Keratinocyte (primary cell): ENCODE measurements at regions not wholly inside any gene's neighbourhood (a gene's known extent, or its start where the extent isn't known, plus 50 kb on each side); places are given as distances from the start of the nearest gene placed in this dataset.
"Not testable (repeated sequence)": the region's sequence is repeated elsewhere in the genome, so short reads cannot be mapped to it uniquely, and the experiment has no call there.

Source experiments
- DNase-seq: peaks from one replicate; pipeline ENCODE4 v3.0.0-alpha.2; 2011; ENCODE audit warnings: low read depth, missing footprints, low spot score
- FAIRE-seq: peaks from 2 replicates; lab custom pipeline; 2011; peaks lifted over from hg19 to GRCh38; lab: Jason Lieb, UNC
- H2AFZ ChIP-seq: 2 replicates; pipeline ENCODE4 v1.6.0; 2012; ENCODE audit warnings: low read length, control low read depth, inconsistent platforms; ENCODE audit not compliant: control insufficient read depth
- H3K27ac ChIP-seq: 2 replicates; pipeline ENCODE4 v1.5.1; 2011; ENCODE audit warnings: low read length; ENCODE audit not compliant: control insufficient read depth, insufficient read depth
- H3K27me3 ChIP-seq: 3 replicates; pipeline ENCODE4 v1.6.0; 2011; ENCODE audit warnings: low read length; ENCODE audit not compliant: control insufficient read depth, insufficient read depth; ENCODE audit errors: extremely low read depth
- H3K36me3 ChIP-seq, 2 experiments: 2 replicates in 1 of 2; 3 replicates in 1 of 2; pipeline ENCODE4 v1.5.1; 2011; ENCODE audit warnings: low read length in 2 of 2, mild to moderate bottlenecking in 1 of 2; ENCODE audit not compliant: control insufficient read depth in 2 of 2, insufficient read depth in 2 of 2; ENCODE audit errors: extremely low read depth in 1 of 2
- H3K4me1 ChIP-seq: 3 replicates; pipeline ENCODE4 v1.5.1; 2011; ENCODE audit warnings: low read length; ENCODE audit not compliant: control insufficient read depth, insufficient read depth; ENCODE audit errors: extremely low read depth
- H3K4me2 ChIP-seq: 3 replicates; pipeline ENCODE4 v1.6.0; 2011; ENCODE audit warnings: low read depth, low read length; ENCODE audit not compliant: control insufficient read depth, insufficient read depth; ENCODE audit errors: extremely low read depth
- H3K4me3 ChIP-seq, 3 experiments: fragments of 200-600 bp in 1 of 3; sonication (generic) in 1 of 3; 2 replicates in 2 of 3; 3 replicates in 1 of 3; pipeline ENCODE4 v1.5.1; 2011 to 2016; ENCODE audit warnings: low read length in 3 of 3, mild to moderate bottlenecking in 3 of 3, control low read depth in 2 of 3, inconsistent platforms in 1 of 3, low read depth in 1 of 3, mixed read lengths in 1 of 3, mixed run types in 1 of 3, moderate library complexity in 1 of 3; ENCODE audit not compliant: control insufficient read depth in 2 of 3, insufficient read depth in 2 of 3; ENCODE audit errors: extremely low read depth in 1 of 3
- H3K79me2 ChIP-seq: 2 replicates; pipeline ENCODE4 v1.6.0; 2012; ENCODE audit warnings: low read length; ENCODE audit not compliant: control insufficient read depth, insufficient read depth
- H3K9ac ChIP-seq: 3 replicates; pipeline ENCODE4 v1.6.0; 2011; ENCODE audit warnings: low read length; ENCODE audit not compliant: control insufficient read depth, insufficient read depth; ENCODE audit errors: extremely low read depth
- H3K9me1 ChIP-seq: 3 replicates; pipeline ENCODE4 v1.6.0; 2011; ENCODE audit warnings: low read length; ENCODE audit not compliant: control insufficient read depth, insufficient read depth; ENCODE audit errors: extremely low read depth
- H3K9me3 ChIP-seq: 2 replicates; pipeline ENCODE4 v1.5.1; 2012; ENCODE audit warnings: low read depth, low read length; ENCODE audit not compliant: control insufficient read depth
- H4K20me1 ChIP-seq: 3 replicates; pipeline ENCODE4 v1.6.0; 2011; ENCODE audit warnings: low read length; ENCODE audit not compliant: control insufficient read depth, insufficient read depth; ENCODE audit errors: extremely low read depth
- EZH2 ChIP-seq: IDR thresholded peaks from one replicate; pipeline ENCODE4 v1.6.1; 2012; ENCODE audit warnings: inconsistent platforms, mild to moderate bottlenecking, low read length, moderate library complexity
- dilution Hi-C: fragments of 300-500 bp; cut with MboI; formaldehyde crosslinking; loops from one replicate; pipeline ENCODE4 v1.7.0; 2020; ENCODE audit warnings: low sequenced_read_pairs; ENCODE audit not compliant: extremely low pct_ligation_motif_present
- TF ChIP-seq, protein P1 (sequence below), 3 experiments: IDR thresholded peaks in 1 of 3; conservative IDR thresholded peaks in 1 of 3; optimal IDR thresholded peaks in 1 of 3; 2 replicates in 2 of 3; 3 replicates in 1 of 3; pipeline versions ENCODE3 to v1.5.1; 2011; ENCODE audit warnings: low read length in 3 of 3, mild to moderate bottlenecking in 3 of 3, moderate library complexity in 2 of 3, control low read depth in 1 of 3, inconsistent platforms in 1 of 3; ENCODE audit not compliant: insufficient read depth in 2 of 3; ENCODE audit errors: extremely low read depth in 1 of 3

- FAIRE-seq = no peak
- H3K27ac ChIP-seq = no peak overlapping the region
- no peak overlapping the region for H3K4me2 ChIP-seq
- no peaks in the 10 kb centered on the region for H3K79me2 ChIP-seq
- H3K4me3 ChIP-seq = no peak overlapping the region
- no peaks in the 10 kb centered on the region for H3K36me3 ChIP-seq
- H4K20me1 ChIP-seq = no peaks in the 10 kb centered on the region
- no peaks in the 10 kb centered on the region for H3K9me1 ChIP-seq
- H3K27me3 ChIP-seq = no peaks in the 10 kb centered on the region
- dilution Hi-C loops = no loop called here
- no peaks in the 10 kb centered on the region for H3K4me1 ChIP-seq
- H3K9me3 ChIP-seq = no peaks in the 10 kb centered on the region
- H3K9ac ChIP-seq = no peak overlapping the region
- TF ChIP-seq, protein P1, sequence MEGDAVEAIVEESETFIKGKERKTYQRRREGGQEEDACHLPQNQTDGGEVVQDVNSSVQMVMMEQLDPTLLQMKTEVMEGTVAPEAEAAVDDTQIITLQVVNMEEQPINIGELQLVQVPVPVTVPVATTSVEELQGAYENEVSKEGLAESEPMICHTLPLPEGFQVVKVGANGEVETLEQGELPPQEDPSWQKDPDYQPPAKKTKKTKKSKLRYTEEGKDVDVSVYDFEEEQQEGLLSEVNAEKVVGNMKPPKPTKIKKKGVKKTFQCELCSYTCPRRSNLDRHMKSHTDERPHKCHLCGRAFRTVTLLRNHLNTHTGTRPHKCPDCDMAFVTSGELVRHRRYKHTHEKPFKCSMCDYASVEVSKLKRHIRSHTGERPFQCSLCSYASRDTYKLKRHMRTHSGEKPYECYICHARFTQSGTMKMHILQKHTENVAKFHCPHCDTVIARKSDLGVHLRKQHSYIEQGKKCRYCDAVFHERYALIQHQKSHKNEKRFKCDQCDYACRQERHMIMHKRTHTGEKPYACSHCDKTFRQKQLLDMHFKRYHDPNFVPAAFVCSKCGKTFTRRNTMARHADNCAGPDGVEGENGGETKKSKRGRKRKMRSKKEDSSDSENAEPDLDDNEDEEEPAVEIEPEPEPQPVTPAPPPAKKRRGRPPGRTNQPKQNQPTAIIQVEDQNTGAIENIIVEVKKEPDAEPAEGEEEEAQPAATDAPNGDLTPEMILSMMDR (optimal IDR thresholded peaks at IDR 0.05 in 1 of 3, IDR thresholded peaks at IDR 0.05 in 1 of 3, conservative IDR thresholded peaks at IDR 0.05 in 1 of 3; ENCODE audit: extremely low read depth in 1 of 3, insufficient read depth in 2 of 3, low read length in 3 of 3) = no peak
- no peak for TF ChIP-seq EZH2
- no peak overlapping the region for H2AFZ ChIP-seq
- DNase-seq = no peak
Observed at GRCh38 chr2:35580956-35581355, 774.6 kb upstream of the CRIM1 start.

- H3K4me2 ChIP-seq, H3K79me2 ChIP-seq, H3K4me3 ChIP-seq, H4K20me1 ChIP-seq, H3K36me3 ChIP-seq, H3K27ac ChIP-seq, H3K9ac ChIP-seq, H3K9me3 ChIP-seq, DNase-seq, dilution Hi-C loops, H2AFZ ChIP-seq, H3K4me1 ChIP-seq, H3K9me1 ChIP-seq, FAIRE-seq, H3K27me3 ChIP-seq: not testable (repeated sequence)
Observed at GRCh38 chr2:35568574-35568973, 787.0 kb upstream of the CRIM1 start.

GRCh38 chr2:35562488-35562887 lies 793.1 kb upstream of the CRIM1 start:
- no peaks in the 10 kb centered on the region for H3K9me3 ChIP-seq
- H3K27me3 ChIP-seq = no peaks in the 10 kb centered on the region
- H3K36me3 ChIP-seq = no peaks in the 10 kb centered on the region
- H3K4me3 ChIP-seq = no peak overlapping the region
- no peak overlapping the region for H2AFZ ChIP-seq
- DNase-seq (no peak), FAIRE-seq (no peak)
- H3K9me1 ChIP-seq = no peaks in the 10 kb centered on the region
- H3K79me2 ChIP-seq = no peaks in the 10 kb centered on the region
- no peaks in the 10 kb centered on the region for H3K4me1 ChIP-seq
- H3K9ac ChIP-seq = no peak overlapping the region
- H4K20me1 ChIP-seq = no peaks in the 10 kb centered on the region
- no peak overlapping the region for H3K4me2 ChIP-seq
- no peak for TF ChIP-seq EZH2
- TF ChIP-seq, protein P1 (optimal IDR thresholded peaks at IDR 0.05 in 1 of 3, IDR thresholded peaks at IDR 0.05 in 1 of 3, conservative IDR thresholded peaks at IDR 0.05 in 1 of 3; ENCODE audit: extremely low read depth in 1 of 3, insufficient read depth in 2 of 3, low read length in 3 of 3) = no peak
- dilution Hi-C loops = no loop called here
- H3K27ac ChIP-seq = no peak overlapping the region
